NCI-H446 (cell line): ENCODE measurements at regions not wholly inside any gene's neighbourhood (a gene's known extent, or its start where the extent isn't known, plus 50 kb on each side); places are given as distances from the start of the nearest gene placed in this dataset.
"Not testable (repeated sequence)": the region's sequence is repeated elsewhere in the genome, so short reads cannot be mapped to it uniquely, and the experiment has no call there.

Source experiments
- DNase-seq, 2 experiments: peaks; one replicate each; lab custom pipeline; 2025; lab: John Stamatoyannopoulos, UW

GRCh38 chr15:70248116-70249025 lies 150.7 kb upstream of the TLE3 start:
- DNase-seq: no peak

GRCh38 chr15:70247281-70247680 lies 149.6 kb upstream of the TLE3 start:
- no peak for DNase-seq

- no peak for DNase-seq
Observed at GRCh38 chr15:70246623-70247220, 149.0 kb upstream of the TLE3 start.

- DNase-seq: no peak
Observed at GRCh38 chr15:70245932-70246622, 148.4 kb upstream of the TLE3 start.

- no peak for DNase-seq
Observed at GRCh38 chr15:70244978-70245542, 147.3 kb upstream of the TLE3 start.

GRCh38 chr15:70243686-70244540 lies 146.2 kb upstream of the TLE3 start:
- no peak for DNase-seq

- DNase-seq: no peak
Observed at GRCh38 chr15:70242951-70243685, 145.4 kb upstream of the TLE3 start.

- DNase-seq: no peak
Observed at GRCh38 chr15:70241561-70242320, 144.0 kb upstream of the TLE3 start.

- no peak for DNase-seq
Observed at GRCh38 chr15:70240820-70241430, 143.2 kb upstream of the TLE3 start.

GRCh38 chr15:70240082-70240481 lies 142.4 kb upstream of the TLE3 start:
- no peak for DNase-seq

GRCh38 chr15:70238917-70239316 lies 141.2 kb upstream of the TLE3 start:
- no peak for DNase-seq

- no peak for DNase-seq
Observed at GRCh38 chr15:70237626-70238025, 139.9 kb upstream of the TLE3 start.

GRCh38 chr15:70236341-70237086 lies 138.8 kb upstream of the TLE3 start:
- no peak for DNase-seq

GRCh38 chr15:70235347-70235746 lies 137.6 kb upstream of the TLE3 start:
- no peak for DNase-seq

GRCh38 chr15:70234256-70234905 lies 136.7 kb upstream of the TLE3 start:
- no peak for DNase-seq

- DNase-seq: no peak
Observed at GRCh38 chr15:70231484-70231883, 133.8 kb upstream of the TLE3 start.

- not testable (repeated sequence) for DNase-seq
Observed at GRCh38 chr15:70227918-70228317, 130.2 kb upstream of the TLE3 start.

GRCh38 chr15:70227147-70227546 lies 129.4 kb upstream of the TLE3 start:
- DNase-seq: no peak
